ENCODE measurements at regions not wholly inside any gene's neighbourhood (a gene's known extent, or its start where the extent isn't known, plus 50 kb on each side); places are given as distances from the start of the nearest gene placed in this dataset.

DNA sequence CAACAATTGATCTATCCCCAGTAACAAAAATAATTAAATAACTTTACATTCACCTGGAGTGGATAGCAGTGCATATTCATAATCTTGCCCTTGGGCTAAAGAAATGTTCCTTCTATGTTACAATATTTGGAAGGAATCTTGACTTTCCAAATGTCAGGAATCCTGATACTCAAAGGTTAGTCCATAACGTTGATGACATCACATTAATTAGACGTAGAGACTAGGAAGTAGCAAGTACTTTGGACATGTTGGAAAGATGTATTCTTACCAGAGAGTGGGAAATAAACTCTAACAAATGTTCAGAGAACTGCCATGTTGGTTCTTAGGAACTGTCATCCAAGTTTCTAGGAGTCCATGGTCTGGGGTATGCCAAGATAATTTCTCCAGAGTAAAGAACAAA, 70.6 kb upstream of the SLC25A36 start:
- TF ChIP-seq POLR2AphosphoS5 (IDR thresholded peaks at IDR 0.05) (no peak), EP300 (IDR thresholded peaks at IDR 0.05) (no peak)

Measured in esophagus muscularis mucosa (tissue), 3 donors.